ENCODE measurements at regions not wholly inside any gene's neighbourhood (a gene's known extent, or its start where the extent isn't known, plus 50 kb on each side); places are given as distances from the start of the nearest gene placed in this dataset.

GRCh38 chr5:119810217-119810616 is 180.9 kb downstream of the FAM170A start:
- no peak for TF ChIP-seq CTCF (IDR thresholded peaks at IDR 0.05; ENCODE audit: control insufficient read depth, insufficient read depth, low read depth, low read length, missing control alignments)
- no peak for DNase-seq (ENCODE audit: low read depth)
- H3K4me3 ChIP-seq (ENCODE audit: control insufficient read depth, low read depth, low read length), result no peak overlapping the region

- no peak for DNase-seq (ENCODE audit: low read depth)
- TF ChIP-seq CTCF (IDR thresholded peaks at IDR 0.05; ENCODE audit: control insufficient read depth, insufficient read depth, low read depth, low read length, missing control alignments), result no peak
These were observed 182.1 kb downstream of the FAM170A start for GRCh38 chr5:119811458-119811857.

GRCh38 chr5:119814655-119815054 is 185.3 kb downstream of the FAM170A start:
- no peak overlapping the region for H3K4me3 ChIP-seq (ENCODE audit: control insufficient read depth, low read depth, low read length)
- no peak for DNase-seq (ENCODE audit: low read depth)
- no peak for TF ChIP-seq CTCF (IDR thresholded peaks at IDR 0.05; ENCODE audit: control insufficient read depth, insufficient read depth, low read depth, low read length, missing control alignments)

More at GRCh38 chr5:119811458-119811857, 182.1 kb downstream of the FAM170A start:
- no peak overlapping the region for H3K4me3 ChIP-seq (ENCODE audit: control insufficient read depth, low read depth, low read length)

DNA sequence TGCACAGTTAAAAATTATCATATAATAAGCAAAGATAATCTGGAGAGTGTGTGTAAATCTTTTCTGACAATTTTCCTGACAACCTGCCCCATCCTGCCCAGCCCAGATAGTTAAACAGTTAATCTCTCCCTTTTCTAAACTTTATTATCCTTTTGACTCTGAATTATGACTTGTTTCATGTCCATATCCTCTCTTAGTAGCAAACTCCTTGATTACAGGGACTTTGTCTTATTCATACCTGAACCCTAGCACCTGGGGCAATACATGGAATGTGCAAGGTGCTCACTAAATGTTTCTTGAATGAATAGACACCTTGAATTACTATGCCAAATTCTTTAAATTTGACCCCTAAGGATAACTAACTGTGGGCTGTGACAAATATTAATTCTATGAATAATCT is 186.7 kb downstream of the FAM170A start:
- TF ChIP-seq CTCF (IDR thresholded peaks at IDR 0.05; ENCODE audit: control insufficient read depth, insufficient read depth, low read depth, low read length, missing control alignments), result no peak
- no peak overlapping the region for H3K4me3 ChIP-seq (ENCODE audit: control insufficient read depth, low read depth, low read length)
- no peak for DNase-seq (ENCODE audit: low read depth)

- TF ChIP-seq CTCF (IDR thresholded peaks at IDR 0.05; ENCODE audit: control insufficient read depth, insufficient read depth, low read depth, low read length, missing control alignments), result no peak
- DNase-seq (ENCODE audit: low read depth), result no peak
- no peak overlapping the region for H3K4me3 ChIP-seq (ENCODE audit: control insufficient read depth, low read depth, low read length)
These were observed 190.7 kb downstream of the FAM170A start for GRCh38 chr5:119820016-119820415.

GRCh38 chr5:119820608-119821007 is 191.2 kb downstream of the FAM170A start:
- TF ChIP-seq CTCF (IDR thresholded peaks at IDR 0.05; ENCODE audit: control insufficient read depth, insufficient read depth, low read depth, low read length, missing control alignments), result no peak
- no peak overlapping the region for H3K4me3 ChIP-seq (ENCODE audit: control insufficient read depth, low read depth, low read length)
- DNase-seq (ENCODE audit: low read depth), result no peak

GRCh38 chr5:119828541-119828940 is 199.2 kb downstream of the FAM170A start:
- no peak overlapping the region for H3K4me3 ChIP-seq (ENCODE audit: control insufficient read depth, low read depth, low read length)
- no peak for TF ChIP-seq CTCF (IDR thresholded peaks at IDR 0.05; ENCODE audit: control insufficient read depth, insufficient read depth, low read depth, low read length, missing control alignments)
- peak; percentile 48 for DNase-seq (ENCODE audit: low read depth)

Data from AG09309 (cell line).